Panc1 (cell line): ENCODE measurements at regions not wholly inside any gene's neighbourhood (a gene's known extent, or its start where the extent isn't known, plus 50 kb on each side); places are given as distances from the start of the nearest gene placed in this dataset.

Source experiments
- ATAC-seq: fragments of 200-7000 bp; cut with Tn5 transposase; 2 replicates; pipeline ENCODE4 v1.9.1; 2020; ENCODE audit warnings: mild to moderate bottlenecking, moderate library complexity
- BruUV-seq: library from RNA; stranded (reverse); fragments of 400-500 nt; replicated peaks from 2 replicates; lab custom pipeline; 2021; lab: Mats Ljungman, UMichigan
- CTCF ChIA-PET: fragments of 300-600 bp; sonication (Branson Sonifier 250); formaldehyde crosslinking; loops from one replicate; lab custom pipeline; 2022; ENCODE audit warnings: antibody characterized with exemption; lab: Charles Lee
- POLR2A ChIA-PET: fragments of 300-600 bp; sonication (Branson Sonifier 250); formaldehyde crosslinking; loops from one replicate; lab custom pipeline; 2022; ENCODE audit warnings: antibody characterized with exemption; lab: Charles Lee
- DNase-seq: peaks from one replicate; pipeline ENCODE4 v3.0.0-alpha.2; 2010; ENCODE audit warnings: low read depth, low spot score
- H3K27ac ChIP-seq: 2 replicates; pipeline ENCODE4 v1.5.1; 2011; ENCODE audit warnings: mild to moderate bottlenecking, low read length, inconsistent platforms
- H3K27me3 ChIP-seq: fragments of 200-500 bp; sonication (Bioruptor generic); 2 replicates; pipeline ENCODE4 v1.6.0; 2014; ENCODE audit warnings: low read length, inconsistent platforms; ENCODE audit not compliant: control insufficient read depth, insufficient read depth
- H3K36me3 ChIP-seq: fragments of 200-500 bp; sonication (Bioruptor generic); 2 replicates; pipeline ENCODE4 v1.5.1; 2014; ENCODE audit warnings: inconsistent platforms, mild to moderate bottlenecking, low read length, moderate library complexity; ENCODE audit not compliant: control insufficient read depth, insufficient read depth
- H3K4me1 ChIP-seq: 2 replicates; pipeline ENCODE4 v1.5.1; 2011; ENCODE audit warnings: inconsistent platforms, mild to moderate bottlenecking, low read length, moderate library complexity; ENCODE audit not compliant: control insufficient read depth, insufficient read depth
- H3K4me3 ChIP-seq, 2 experiments: 2 replicates each; pipeline ENCODE4 v1.5.1; 2011 to 2012; ENCODE audit warnings: low read depth in 2 of 2, low read length in 2 of 2, mild to moderate bottlenecking in 2 of 2, inconsistent platforms in 1 of 2, moderate library complexity in 1 of 2
- H3K9me3 ChIP-seq: fragments of 200-500 bp; sonication (Bioruptor generic); 2 replicates; pipeline ENCODE4 v1.5.1; 2014; ENCODE audit warnings: low read depth, mild to moderate bottlenecking, inconsistent platforms, low read length, moderate library complexity; ENCODE audit not compliant: control insufficient read depth, insufficient read depth
- POLR2AphosphoS5 ChIP-seq: IDR thresholded peaks from 2 replicates; pipeline ENCODE4 v1.6.1; 2012; ENCODE audit warnings: mild to moderate bottlenecking, low read depth, low read length, moderate library complexity
- SIN3A ChIP-seq: IDR thresholded peaks from 2 replicates; pipeline ENCODE4 v1.6.1; 2012; ENCODE audit warnings: low read depth, mild to moderate bottlenecking, low read length, moderate library complexity, borderline replicate concordance; ENCODE audit not compliant: insufficient read depth
- TCF7L2 ChIP-seq: IDR thresholded peaks from 2 replicates; pipeline ENCODE4 v1.6.1; 2011; ENCODE audit warnings: mild to moderate bottlenecking, low read depth, low read length, inconsistent platforms
- in situ Hi-C: cut with HindIII; loops from 2 replicates; pipeline ENCODE4 v1.10.0; 2016; ENCODE audit warnings: low sequenced_read_pairs, low pct_unique_long_range_greater_than_20kb
- intact Hi-C: fragments of 100-400 bp; cut with micrococcal nuclease; formaldehyde crosslinking; loops from one replicate; pipeline ENCODE4 v1.10.0; 2022; ENCODE audit not compliant: unreplicated experiment
- TF ChIP-seq, protein P1 (sequence below), 2 experiments: IDR thresholded peaks; 2 replicates each; pipeline ENCODE4 v1.6.1; 2011 to 2012; ENCODE audit warnings: low read depth in 2 of 2, control low read depth in 1 of 2, low read length in 1 of 2, mild to moderate bottlenecking in 1 of 2, moderate library complexity in 1 of 2; ENCODE audit not compliant: insufficient read depth in 1 of 2
- TF ChIP-seq, protein P2 (sequence below): fragments of 450-650 bp; IDR thresholded peaks from 2 replicates; pipeline ENCODE4 v1.5.1; 2017; ENCODE audit warnings: mild to moderate bottlenecking

DNA sequence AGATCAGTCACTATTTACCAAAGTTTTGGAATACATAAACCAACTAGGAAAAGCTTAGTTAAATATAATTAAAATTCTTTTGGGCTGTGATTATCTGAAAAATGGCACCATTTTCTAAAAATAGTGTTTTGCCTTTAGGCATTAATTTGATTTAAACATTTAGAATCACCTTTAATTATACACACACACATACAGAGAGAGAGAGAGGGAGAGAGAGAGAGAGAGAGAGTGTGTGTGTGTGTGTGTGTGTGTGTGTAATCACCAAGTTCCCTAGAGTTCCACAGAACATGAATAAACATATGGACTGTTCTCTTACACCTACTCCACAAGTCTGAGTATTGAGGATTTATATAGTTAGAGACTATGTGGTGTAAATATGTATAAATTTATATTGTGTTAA lies 141.2 kb upstream of the ATXN1 start:
- Histone ChIP-seq H3K27ac (no peak overlapping the region), H3K9me3 (no peaks in the 10 kb centered on the region), H3K36me3 (no peaks in the 10 kb centered on the region), H3K27me3 (peaks cover 8% of the 10 kb centered on the region; the same call in 1 of the 2 replicates), H3K4me3 (no peak overlapping the region), H3K4me1 (no peaks in the 10 kb centered on the region)
- ChIA-PET POLR2A (no interaction called here), CTCF (no interaction called here)
- no TSS peak for BruUV-seq
- DNase-seq (no peak), ATAC-seq (no peak)
- intact Hi-C loops, result no loop called here
- TF ChIP-seq, protein P1, sequence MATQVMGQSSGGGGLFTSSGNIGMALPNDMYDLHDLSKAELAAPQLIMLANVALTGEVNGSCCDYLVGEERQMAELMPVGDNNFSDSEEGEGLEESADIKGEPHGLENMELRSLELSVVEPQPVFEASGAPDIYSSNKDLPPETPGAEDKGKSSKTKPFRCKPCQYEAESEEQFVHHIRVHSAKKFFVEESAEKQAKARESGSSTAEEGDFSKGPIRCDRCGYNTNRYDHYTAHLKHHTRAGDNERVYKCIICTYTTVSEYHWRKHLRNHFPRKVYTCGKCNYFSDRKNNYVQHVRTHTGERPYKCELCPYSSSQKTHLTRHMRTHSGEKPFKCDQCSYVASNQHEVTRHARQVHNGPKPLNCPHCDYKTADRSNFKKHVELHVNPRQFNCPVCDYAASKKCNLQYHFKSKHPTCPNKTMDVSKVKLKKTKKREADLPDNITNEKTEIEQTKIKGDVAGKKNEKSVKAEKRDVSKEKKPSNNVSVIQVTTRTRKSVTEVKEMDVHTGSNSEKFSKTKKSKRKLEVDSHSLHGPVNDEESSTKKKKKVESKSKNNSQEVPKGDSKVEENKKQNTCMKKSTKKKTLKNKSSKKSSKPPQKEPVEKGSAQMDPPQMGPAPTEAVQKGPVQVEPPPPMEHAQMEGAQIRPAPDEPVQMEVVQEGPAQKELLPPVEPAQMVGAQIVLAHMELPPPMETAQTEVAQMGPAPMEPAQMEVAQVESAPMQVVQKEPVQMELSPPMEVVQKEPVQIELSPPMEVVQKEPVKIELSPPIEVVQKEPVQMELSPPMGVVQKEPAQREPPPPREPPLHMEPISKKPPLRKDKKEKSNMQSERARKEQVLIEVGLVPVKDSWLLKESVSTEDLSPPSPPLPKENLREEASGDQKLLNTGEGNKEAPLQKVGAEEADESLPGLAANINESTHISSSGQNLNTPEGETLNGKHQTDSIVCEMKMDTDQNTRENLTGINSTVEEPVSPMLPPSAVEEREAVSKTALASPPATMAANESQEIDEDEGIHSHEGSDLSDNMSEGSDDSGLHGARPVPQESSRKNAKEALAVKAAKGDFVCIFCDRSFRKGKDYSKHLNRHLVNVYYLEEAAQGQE (IDR thresholded peaks at IDR 0.05; ENCODE audit: insufficient read depth in 1 of 2, low read depth in 2 of 2, low read length in 1 of 2), result no peak
- no peak for TF ChIP-seq POLR2AphosphoS5
- no peak for TF ChIP-seq SIN3A
- TF ChIP-seq, protein P2, sequence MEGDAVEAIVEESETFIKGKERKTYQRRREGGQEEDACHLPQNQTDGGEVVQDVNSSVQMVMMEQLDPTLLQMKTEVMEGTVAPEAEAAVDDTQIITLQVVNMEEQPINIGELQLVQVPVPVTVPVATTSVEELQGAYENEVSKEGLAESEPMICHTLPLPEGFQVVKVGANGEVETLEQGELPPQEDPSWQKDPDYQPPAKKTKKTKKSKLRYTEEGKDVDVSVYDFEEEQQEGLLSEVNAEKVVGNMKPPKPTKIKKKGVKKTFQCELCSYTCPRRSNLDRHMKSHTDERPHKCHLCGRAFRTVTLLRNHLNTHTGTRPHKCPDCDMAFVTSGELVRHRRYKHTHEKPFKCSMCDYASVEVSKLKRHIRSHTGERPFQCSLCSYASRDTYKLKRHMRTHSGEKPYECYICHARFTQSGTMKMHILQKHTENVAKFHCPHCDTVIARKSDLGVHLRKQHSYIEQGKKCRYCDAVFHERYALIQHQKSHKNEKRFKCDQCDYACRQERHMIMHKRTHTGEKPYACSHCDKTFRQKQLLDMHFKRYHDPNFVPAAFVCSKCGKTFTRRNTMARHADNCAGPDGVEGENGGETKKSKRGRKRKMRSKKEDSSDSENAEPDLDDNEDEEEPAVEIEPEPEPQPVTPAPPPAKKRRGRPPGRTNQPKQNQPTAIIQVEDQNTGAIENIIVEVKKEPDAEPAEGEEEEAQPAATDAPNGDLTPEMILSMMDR, result no peak
- TF ChIP-seq TCF7L2, result no peak
- in situ Hi-C loops, result no loop called here

DNA sequence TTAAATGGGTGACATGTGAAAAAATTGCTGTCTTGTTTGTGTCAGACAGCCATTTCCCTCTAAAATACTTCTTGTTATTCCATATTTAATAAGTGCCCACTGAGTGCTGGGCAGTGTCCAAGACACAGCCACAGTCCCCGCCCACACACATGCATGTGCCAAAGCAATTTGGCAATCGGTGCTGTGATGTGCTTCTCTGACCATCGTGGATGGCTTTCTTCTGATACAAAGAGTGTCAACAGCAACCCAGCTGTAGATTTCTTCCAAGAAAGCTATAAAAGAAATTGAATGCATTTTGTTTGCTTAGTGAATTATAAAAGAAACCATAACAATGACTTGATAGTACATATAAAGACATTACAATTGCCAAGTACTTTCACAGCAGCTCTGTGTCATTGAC lies 140.5 kb upstream of the ATXN1 start:
- DNase-seq, result no peak
- TF ChIP-seq TCF7L2, result no peak
- TF ChIP-seq, protein P1 (IDR thresholded peaks at IDR 0.05; ENCODE audit: insufficient read depth in 1 of 2, low read depth in 2 of 2, low read length in 1 of 2), result no peak
- no peak for TF ChIP-seq SIN3A
- TF ChIP-seq POLR2AphosphoS5, result no peak
- TF ChIP-seq, protein P2, result no peak
- intact Hi-C loops, result no loop called here

More for the DNA sequence above, 140.5 kb upstream of the ATXN1 start:
- Histone ChIP-seq H3K4me3 (no peak overlapping the region), H3K27ac (no peak overlapping the region), H3K4me1 (no peaks in the 10 kb centered on the region), H3K27me3 (peaks cover 8% of the 10 kb centered on the region; the same call in 1 of the 2 replicates), H3K36me3 (no peaks in the 10 kb centered on the region), H3K9me3 (no peaks in the 10 kb centered on the region)
- CTCF ChIA-PET, result no interaction called here
- in situ Hi-C loops, result no loop called here
- POLR2A ChIA-PET, result interaction anchor here (0.7 kb wide), 1 partner anchor 171 kb away, joined by 3 read pairs; no protein-coding TSS in a partner anchor
- BruUV-seq, result no TSS peak
- ATAC-seq, result no peak
